WERI-Rb-1 (cell line): ENCODE measurements at regions not wholly inside any gene's neighbourhood (a gene's known extent, or its start where the extent isn't known, plus 50 kb on each side); places are given as distances from the start of the nearest gene placed in this dataset.

Source experiments
- DNase-seq: peaks from one replicate; pipeline ENCODE4 v3.0.0-alpha.2; 2020
- H3K27ac ChIP-seq: fragments of 250-450 bp; sonication (Bioruptor Pico); 2 replicates; pipeline ENCODE4 v1.5.1; 2020; ENCODE audit warnings: mild to moderate bottlenecking, moderate library complexity
- H3K27me3 ChIP-seq: fragments of 250-450 bp; sonication (Bioruptor Pico); 2 replicates; pipeline ENCODE4 v1.5.1; 2021; ENCODE audit warnings: mild to moderate bottlenecking, low read depth, moderate library complexity; ENCODE audit not compliant: insufficient read depth, severe bottlenecking
- H3K36me3 ChIP-seq: fragments of 250-450 bp; sonication (Bioruptor Pico); 2 replicates; pipeline ENCODE4 v1.5.1; 2020; ENCODE audit warnings: mild to moderate bottlenecking, moderate library complexity
- H3K4me3 ChIP-seq: 2 replicates; pipeline ENCODE4 v1.5.1; 2011; ENCODE audit warnings: low read depth, mild to moderate bottlenecking, control low read depth, low read length
- H3K9me3 ChIP-seq: fragments of 250-450 bp; sonication (Bioruptor Pico); 2 replicates; pipeline ENCODE4 v1.5.1; 2021; ENCODE audit warnings: mild to moderate bottlenecking, moderate library complexity; ENCODE audit not compliant: severe bottlenecking
- TF ChIP-seq, protein P1 (sequence below): IDR thresholded peaks from 2 replicates; pipeline ENCODE4 v1.5.1; 2011; ENCODE audit warnings: low read depth, mild to moderate bottlenecking, control low read depth, inconsistent platforms, low read length

GRCh38 chr12:124150168-124150567 is 144.7 kb upstream of the RFLNA start:
- no peak overlapping the region for H3K4me3 ChIP-seq
- DNase-seq = peak; percentile 58
- no peaks in the 10 kb centered on the region for H3K27me3 ChIP-seq
- no peak overlapping the region for H3K27ac ChIP-seq
- H3K36me3 ChIP-seq = no peaks in the 10 kb centered on the region
- TF ChIP-seq, protein P1, sequence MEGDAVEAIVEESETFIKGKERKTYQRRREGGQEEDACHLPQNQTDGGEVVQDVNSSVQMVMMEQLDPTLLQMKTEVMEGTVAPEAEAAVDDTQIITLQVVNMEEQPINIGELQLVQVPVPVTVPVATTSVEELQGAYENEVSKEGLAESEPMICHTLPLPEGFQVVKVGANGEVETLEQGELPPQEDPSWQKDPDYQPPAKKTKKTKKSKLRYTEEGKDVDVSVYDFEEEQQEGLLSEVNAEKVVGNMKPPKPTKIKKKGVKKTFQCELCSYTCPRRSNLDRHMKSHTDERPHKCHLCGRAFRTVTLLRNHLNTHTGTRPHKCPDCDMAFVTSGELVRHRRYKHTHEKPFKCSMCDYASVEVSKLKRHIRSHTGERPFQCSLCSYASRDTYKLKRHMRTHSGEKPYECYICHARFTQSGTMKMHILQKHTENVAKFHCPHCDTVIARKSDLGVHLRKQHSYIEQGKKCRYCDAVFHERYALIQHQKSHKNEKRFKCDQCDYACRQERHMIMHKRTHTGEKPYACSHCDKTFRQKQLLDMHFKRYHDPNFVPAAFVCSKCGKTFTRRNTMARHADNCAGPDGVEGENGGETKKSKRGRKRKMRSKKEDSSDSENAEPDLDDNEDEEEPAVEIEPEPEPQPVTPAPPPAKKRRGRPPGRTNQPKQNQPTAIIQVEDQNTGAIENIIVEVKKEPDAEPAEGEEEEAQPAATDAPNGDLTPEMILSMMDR = no peak
- H3K9me3 ChIP-seq = peaks cover 6% of the 10 kb centered on the region

DNA sequence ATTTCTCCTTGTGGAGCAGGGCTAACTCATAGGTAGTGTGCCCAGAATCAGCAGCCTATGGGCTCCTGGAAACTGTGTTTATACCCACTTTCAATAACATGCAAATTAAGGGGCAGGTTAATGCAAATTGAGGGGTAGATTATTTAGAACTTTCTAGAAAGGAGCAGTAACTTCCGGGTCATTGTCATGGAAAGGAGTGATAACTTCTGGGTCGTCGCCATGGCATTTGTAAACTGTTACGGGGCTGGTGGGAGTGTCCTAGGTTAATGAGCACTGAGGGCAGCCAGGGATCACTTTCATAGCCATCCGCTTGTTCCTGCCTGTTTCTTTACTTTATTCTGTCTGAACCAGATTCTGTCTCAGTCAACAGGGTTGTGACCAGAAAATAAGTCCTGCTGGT is 143.3 kb upstream of the RFLNA start:
- Histone ChIP-seq H3K4me3 (no peak overlapping the region), H3K36me3 (no peaks in the 10 kb centered on the region), H3K27ac (no peak overlapping the region), H3K27me3 (no peaks in the 10 kb centered on the region), H3K9me3 (peaks cover 6% of the 10 kb centered on the region)
- DNase-seq = no peak
- TF ChIP-seq, protein P1 = no peak

DNA sequence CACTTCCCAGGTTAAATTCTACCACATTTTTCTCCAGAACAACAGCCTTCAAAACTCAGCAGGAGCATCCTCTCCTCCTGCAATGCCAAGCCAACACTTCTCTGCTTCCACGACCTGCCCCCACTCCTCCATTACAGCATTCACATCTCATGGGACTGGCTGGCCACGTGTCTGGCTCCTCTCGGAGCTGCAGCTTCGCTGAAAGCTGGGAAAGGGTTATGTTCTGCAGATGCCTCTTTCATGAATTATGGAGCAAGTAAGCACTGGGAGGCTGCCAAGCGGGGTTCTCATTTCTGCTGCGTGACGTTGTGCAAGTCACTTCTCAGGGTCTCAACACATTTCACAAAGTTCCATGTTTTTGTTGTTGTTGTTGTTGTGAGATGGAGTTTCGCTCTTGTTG is 142.2 kb upstream of the RFLNA start:
- DNase-seq = no peak
- Histone ChIP-seq H3K4me3 (no peak overlapping the region), H3K9me3 (peaks cover 6% of the 10 kb centered on the region), H3K36me3 (no peaks in the 10 kb centered on the region), H3K27me3 (no peaks in the 10 kb centered on the region), H3K27ac (no peak overlapping the region)
- TF ChIP-seq, protein P1 = no peak

- Histone ChIP-seq H3K36me3 (no peaks in the 10 kb centered on the region), H3K9me3 (peaks cover 6% of the 10 kb centered on the region), H3K27me3 (no peaks in the 10 kb centered on the region), H3K4me3 (no peak overlapping the region), H3K27ac (no peak overlapping the region)
- TF ChIP-seq, protein P1 = no peak
- DNase-seq = no peak
These were observed 141.5 kb upstream of the RFLNA start for GRCh38 chr12:124153392-124153791.

GRCh38 chr12:124157406-124157805 is 137.5 kb upstream of the RFLNA start:
- TF ChIP-seq, protein P1 = no peak
- Histone ChIP-seq H3K27ac (no peak overlapping the region), H3K27me3 (no peaks in the 10 kb centered on the region), H3K9me3 (no peaks in the 10 kb centered on the region), H3K36me3 (no peaks in the 10 kb centered on the region), H3K4me3 (no peak overlapping the region)
- DNase-seq = no peak

DNA sequence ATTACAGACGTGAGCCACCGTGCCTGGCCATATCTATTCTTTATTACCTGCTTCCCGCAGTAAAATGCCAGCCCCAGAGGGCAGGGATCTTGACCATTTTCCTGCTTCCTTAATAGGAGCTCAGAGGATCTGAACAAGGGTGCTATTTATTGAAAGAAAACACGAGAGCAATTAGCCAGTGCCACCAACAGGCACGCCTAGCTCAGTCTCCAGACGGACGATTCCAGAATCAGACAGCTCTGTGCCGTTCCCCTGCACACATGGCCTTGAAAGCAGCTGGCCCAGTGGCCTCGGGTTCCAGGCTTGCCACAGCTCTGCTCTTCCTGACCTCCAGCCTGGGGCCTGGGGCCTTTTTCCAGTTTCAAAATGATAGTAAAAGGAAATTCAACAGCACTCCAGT is 135.2 kb upstream of the RFLNA start:
- no peaks in the 10 kb centered on the region for H3K36me3 ChIP-seq
- no peak overlapping the region for H3K4me3 ChIP-seq
- TF ChIP-seq, protein P1 = no peak
- H3K9me3 ChIP-seq = peaks cover 4% of the 10 kb centered on the region
- DNase-seq = no peak
- H3K27me3 ChIP-seq = no peaks in the 10 kb centered on the region
- no peak overlapping the region for H3K27ac ChIP-seq
